Progenitor cell of endocrine pancreas (in vitro differentiated cells): ENCODE measurements at regions not wholly inside any gene's neighbourhood (a gene's known extent, or its start where the extent isn't known, plus 50 kb on each side); places are given as distances from the start of the nearest gene placed in this dataset.
"Not testable (repeated sequence)": the region's sequence is repeated elsewhere in the genome, so short reads cannot be mapped to it uniquely, and the experiment has no call there.

Experiments used
- DNase-seq: peaks from one replicate; pipeline ENCODE4 v3.0.0; 2021; ENCODE audit warnings: low spot score; ENCODE audit not compliant: unreplicated experiment
- H3K27ac Mint-ChIP-seq: 2 replicates; pipeline ENCODE4 v1.8.0; 2021; ENCODE audit warnings: mild to moderate bottlenecking, moderate library complexity, mixed read lengths
- H3K27me3 Mint-ChIP-seq: 2 replicates; pipeline ENCODE4 v1.8.0; 2021; ENCODE audit warnings: mixed read lengths
- H3K36me3 Mint-ChIP-seq: 2 replicates; pipeline ENCODE4 v1.8.0; 2022; ENCODE audit warnings: mixed read lengths; ENCODE audit not compliant: insufficient read depth
- H3K4me1 Mint-ChIP-seq: 2 replicates; pipeline ENCODE4 v1.8.0; 2021; ENCODE audit warnings: low read depth, mixed read lengths
- H3K4me3 Mint-ChIP-seq: 2 replicates; pipeline ENCODE4 v1.8.0; 2021; ENCODE audit warnings: low read depth, mild to moderate bottlenecking, moderate library complexity, mixed read lengths
- H3K9me3 Mint-ChIP-seq: 2 replicates; pipeline ENCODE4 v1.8.0; 2021; ENCODE audit warnings: low read depth, mixed read lengths
- TF ChIP-seq, protein P1 (sequence below): fragments of 200-600 bp; sonication (generic); IDR thresholded peaks from one replicate; pipeline ENCODE4 v1.5.0; 2021; ENCODE audit warnings: antibody characterized with exemption, mild to moderate bottlenecking; ENCODE audit not compliant: unreplicated experiment

- DNase-seq: no peak
- TF ChIP-seq, protein P1, sequence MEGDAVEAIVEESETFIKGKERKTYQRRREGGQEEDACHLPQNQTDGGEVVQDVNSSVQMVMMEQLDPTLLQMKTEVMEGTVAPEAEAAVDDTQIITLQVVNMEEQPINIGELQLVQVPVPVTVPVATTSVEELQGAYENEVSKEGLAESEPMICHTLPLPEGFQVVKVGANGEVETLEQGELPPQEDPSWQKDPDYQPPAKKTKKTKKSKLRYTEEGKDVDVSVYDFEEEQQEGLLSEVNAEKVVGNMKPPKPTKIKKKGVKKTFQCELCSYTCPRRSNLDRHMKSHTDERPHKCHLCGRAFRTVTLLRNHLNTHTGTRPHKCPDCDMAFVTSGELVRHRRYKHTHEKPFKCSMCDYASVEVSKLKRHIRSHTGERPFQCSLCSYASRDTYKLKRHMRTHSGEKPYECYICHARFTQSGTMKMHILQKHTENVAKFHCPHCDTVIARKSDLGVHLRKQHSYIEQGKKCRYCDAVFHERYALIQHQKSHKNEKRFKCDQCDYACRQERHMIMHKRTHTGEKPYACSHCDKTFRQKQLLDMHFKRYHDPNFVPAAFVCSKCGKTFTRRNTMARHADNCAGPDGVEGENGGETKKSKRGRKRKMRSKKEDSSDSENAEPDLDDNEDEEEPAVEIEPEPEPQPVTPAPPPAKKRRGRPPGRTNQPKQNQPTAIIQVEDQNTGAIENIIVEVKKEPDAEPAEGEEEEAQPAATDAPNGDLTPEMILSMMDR: no peak
- Mint-ChIP-seq H3K36me3 (no peaks in the 10 kb centered on the region), H3K4me3 (no peak overlapping the region), H3K4me1 (no peaks in the 10 kb centered on the region), H3K9me3 (peaks cover 7% of the 10 kb centered on the region), H3K27me3 (no peaks in the 10 kb centered on the region), H3K27ac (no peak overlapping the region)
Measured at GRCh38 chr9:109996936-109997580, 210.9 kb downstream of the C9orf152 start.

DNA sequence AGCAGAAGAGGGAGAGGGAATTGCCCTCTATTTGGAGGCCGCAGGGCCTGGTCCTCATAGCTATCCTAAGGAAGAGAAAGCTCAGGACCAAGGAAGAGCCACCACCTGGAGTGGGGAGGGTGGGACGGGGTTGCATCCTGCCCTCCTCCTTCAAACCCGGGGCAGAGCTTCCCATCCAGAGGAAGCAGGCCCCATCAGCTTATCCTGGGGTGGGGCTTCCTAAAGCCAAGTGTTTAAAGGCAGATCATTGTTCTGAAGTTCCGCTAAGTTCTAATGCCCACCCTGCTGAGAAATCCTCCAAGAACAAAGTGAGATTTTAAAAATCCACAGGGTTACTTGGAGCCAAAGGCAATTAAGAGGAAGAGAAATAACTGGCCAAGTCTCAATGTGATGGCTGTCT, 210.3 kb downstream of the C9orf152 start:
- H3K4me1 Mint-ChIP-seq: no peaks in the 10 kb centered on the region
- no peak for DNase-seq

DNA sequence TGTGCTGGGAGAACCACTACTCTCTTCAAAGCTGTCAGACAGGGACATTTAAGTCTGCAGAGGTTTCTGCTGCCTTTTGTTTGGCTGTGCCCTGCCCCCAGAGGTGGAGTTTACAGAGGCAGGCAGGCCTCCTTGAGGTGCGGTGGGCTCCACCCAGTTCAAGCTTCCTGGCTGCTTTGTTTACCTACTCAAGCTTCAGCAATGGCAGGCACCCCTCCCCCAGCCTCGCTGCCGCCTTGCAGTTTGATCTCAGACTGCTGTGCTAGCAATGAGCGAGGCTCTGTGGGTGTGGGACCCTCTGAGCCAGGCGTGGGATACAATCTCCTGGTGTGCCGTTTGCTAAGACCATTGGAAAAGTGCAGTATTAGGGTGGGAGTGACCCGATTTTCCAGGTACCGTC, 202.4 kb downstream of the C9orf152 start:
- not testable (repeated sequence) for H3K4me1 Mint-ChIP-seq, H3K27ac Mint-ChIP-seq, DNase-seq, H3K36me3 Mint-ChIP-seq, H3K4me3 Mint-ChIP-seq, H3K27me3 Mint-ChIP-seq
- H3K9me3 Mint-ChIP-seq: peaks cover 17% of the 10 kb centered on the region

More for the DNA sequence above, 210.3 kb downstream of the C9orf152 start:
- no peaks in the 10 kb centered on the region for H3K27me3 Mint-ChIP-seq
- no peak overlapping the region for H3K27ac Mint-ChIP-seq
- H3K4me3 Mint-ChIP-seq: no peak overlapping the region
- peaks cover 7% of the 10 kb centered on the region for H3K9me3 Mint-ChIP-seq
- H3K36me3 Mint-ChIP-seq: no peaks in the 10 kb centered on the region
- TF ChIP-seq, protein P1: no peak

DNA sequence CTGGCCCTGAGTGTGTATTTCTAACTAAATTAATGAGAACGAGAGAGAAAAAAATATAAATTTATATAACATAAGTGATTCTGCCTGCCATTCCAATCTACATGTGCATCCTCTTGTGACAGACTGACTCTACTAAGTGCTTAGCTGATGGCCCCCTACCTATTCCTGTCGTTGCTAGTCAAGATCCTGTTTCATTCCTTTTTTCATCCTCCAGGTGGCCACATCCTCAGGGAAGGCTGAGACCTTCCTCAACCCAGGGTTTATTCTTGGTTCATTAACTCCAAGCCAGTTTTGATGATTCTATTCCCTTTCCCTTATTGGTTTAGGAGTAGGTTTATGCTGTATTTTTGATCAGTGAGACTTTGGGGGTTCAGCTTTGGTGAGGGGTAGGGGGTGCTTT, 201.3 kb downstream of the C9orf152 start:
- peaks cover 17% of the 10 kb centered on the region for H3K9me3 Mint-ChIP-seq
- H3K27me3 Mint-ChIP-seq: no peaks in the 10 kb centered on the region
- H3K36me3 Mint-ChIP-seq: peaks cover 3% of the 10 kb centered on the region
- TF ChIP-seq, protein P1: no peak
- H3K4me3 Mint-ChIP-seq: no peak overlapping the region
- no peak overlapping the region for H3K27ac Mint-ChIP-seq
- no peak for DNase-seq
- H3K4me1 Mint-ChIP-seq: no peaks in the 10 kb centered on the region

DNA sequence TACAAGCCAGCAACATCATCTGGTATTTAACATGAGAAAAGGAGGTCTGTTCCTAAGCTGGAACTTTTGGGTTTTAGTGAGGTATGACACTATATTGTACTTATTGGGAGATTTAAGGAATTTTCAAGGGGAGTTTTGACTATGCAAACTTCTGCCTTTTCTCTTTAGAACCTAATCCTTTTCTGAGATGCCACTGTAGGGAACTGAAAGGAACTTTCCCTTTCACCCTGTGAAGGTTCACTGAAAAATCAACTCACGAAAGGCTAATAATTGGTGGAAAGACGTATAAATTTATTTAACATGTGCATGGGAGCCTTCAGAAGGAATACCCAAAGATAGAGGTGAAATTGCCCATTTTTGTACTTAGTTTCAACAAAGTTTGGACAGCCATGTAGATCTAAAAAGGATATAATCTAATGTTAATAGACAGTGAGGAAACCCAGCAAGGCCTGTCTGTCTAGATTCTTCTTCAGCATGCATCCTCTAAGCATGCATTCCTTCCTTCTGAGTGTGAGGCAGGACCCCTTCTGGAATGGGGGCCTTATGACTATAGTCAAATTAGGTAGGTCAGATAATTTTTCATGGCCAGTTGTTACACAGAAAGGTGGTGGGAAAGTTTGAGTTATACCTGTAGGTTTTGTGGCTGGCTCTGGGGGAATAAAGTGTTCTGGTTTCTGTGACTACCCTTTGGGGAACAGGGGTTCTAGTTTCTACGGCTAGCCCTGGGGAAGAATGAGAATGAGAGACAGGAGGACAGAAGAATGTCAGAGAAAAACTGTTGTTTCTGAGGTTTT, 200.3 kb downstream of the C9orf152 start:
- peaks cover 17% of the 10 kb centered on the region for H3K9me3 Mint-ChIP-seq
- no peak overlapping the region for H3K4me3 Mint-ChIP-seq

More for the DNA sequence above, 200.3 kb downstream of the C9orf152 start:
- peaks cover 3% of the 10 kb centered on the region for H3K36me3 Mint-ChIP-seq
- no peak overlapping the region for H3K27ac Mint-ChIP-seq
- TF ChIP-seq, protein P1: no peak
- peaks cover 2% of the 10 kb centered on the region for H3K27me3 Mint-ChIP-seq
- DNase-seq: no peak
- no peaks in the 10 kb centered on the region for H3K4me1 Mint-ChIP-seq
